Glomerular visceral epithelial cell (primary cell): ENCODE measurements at regions not wholly inside any gene's neighbourhood (a gene's known extent, or its start where the extent isn't known, plus 50 kb on each side); places are given as distances from the start of the nearest gene placed in this dataset.

Experiments
- DNase-seq: peaks from one replicate; pipeline ENCODE4 v3.0.0-alpha.2; 2016; ENCODE audit errors: extremely low spot score

DNA sequence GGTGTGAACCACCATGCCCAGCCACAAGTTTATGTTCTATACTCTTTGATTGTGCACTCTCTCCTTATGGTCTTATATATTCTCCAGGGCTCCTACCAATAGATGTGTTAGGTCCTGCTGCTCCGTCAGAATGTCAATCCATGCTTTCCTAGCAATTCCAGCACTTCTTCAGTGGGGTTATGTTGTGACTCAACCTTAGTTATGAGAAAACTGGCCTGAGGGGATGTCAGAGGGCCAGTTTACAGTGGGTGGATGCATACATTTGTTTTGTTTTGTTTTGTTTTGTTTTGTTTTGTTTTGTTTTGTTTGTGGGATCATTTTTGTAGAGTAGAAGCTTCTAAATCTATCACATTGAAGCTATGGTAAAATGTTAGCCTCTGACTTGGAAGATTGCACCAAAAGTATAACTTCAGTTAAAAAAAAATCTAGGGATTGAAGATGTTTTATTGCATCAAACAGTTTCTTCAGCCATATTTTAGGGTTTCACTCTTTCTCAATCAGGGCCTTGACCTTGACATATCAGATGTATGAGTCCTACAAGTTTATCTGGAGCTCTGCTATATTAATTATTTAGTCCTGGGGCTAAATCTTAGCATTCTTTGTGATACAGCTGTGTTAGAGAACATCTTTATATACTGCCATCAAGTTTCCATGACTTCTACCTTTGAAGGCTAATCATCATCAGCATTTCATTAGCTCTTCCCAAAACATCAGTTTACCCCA is 191.6 kb upstream of the CNTN5 start:
- no peak for DNase-seq

DNA sequence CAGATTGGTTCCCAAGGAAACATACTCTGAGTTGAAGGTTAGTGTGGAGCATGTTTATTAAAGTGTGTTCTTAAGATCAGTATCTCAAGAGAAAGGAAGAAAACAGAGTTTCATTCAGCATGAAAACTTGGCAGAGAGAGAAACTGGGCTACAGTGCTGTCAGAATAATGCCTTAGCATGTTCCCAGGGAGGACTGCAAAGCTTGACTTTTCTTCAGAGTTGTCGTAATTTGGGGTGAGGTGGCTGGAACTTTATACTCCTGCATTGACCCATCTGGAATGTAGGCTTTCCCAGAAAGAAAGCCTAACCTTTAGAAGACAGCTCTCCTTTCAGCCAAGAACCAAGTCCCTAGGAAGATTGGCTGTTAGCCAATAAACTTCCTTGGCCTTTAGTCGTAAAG is 190.8 kb upstream of the CNTN5 start:
- no peak for DNase-seq

DNA sequence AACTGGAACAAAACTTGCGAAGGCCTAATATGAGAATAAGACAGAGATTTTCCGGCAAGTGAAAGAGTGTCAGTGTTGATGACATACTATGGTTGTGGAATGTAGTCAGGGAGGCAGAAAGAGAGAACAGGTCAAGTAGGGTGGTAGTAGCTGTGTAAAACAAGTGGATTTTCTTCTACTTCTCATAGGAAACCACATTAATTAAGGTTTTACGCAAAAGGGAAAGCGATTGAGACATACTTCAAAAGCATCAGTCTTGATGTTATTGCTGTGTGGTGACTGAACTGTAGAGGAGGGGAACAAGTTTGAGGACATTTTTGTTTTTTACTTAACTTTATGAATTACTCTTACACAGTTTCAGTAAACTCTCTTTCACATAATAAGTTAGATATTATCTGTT is 186.0 kb upstream of the CNTN5 start:
- no peak for DNase-seq

DNA sequence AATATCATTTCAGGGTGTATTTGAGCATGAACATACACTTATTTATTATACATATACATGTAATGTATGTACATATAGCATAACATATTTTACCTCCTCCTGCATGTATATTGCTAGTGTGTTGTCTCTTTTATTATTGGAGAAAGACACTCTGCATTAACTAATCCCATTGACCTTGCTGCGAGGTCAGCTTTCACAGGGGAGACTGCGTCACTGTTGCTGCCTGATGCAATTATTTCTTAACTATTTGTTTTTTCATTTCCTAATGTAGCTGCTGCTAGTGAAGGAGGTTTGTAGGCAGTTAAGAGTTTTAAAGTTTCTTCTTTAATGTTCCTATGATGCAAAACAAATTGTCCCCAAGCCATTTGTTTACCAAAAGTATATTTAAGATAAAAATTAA is 185.4 kb upstream of the CNTN5 start:
- DNase-seq = no peak

DNA sequence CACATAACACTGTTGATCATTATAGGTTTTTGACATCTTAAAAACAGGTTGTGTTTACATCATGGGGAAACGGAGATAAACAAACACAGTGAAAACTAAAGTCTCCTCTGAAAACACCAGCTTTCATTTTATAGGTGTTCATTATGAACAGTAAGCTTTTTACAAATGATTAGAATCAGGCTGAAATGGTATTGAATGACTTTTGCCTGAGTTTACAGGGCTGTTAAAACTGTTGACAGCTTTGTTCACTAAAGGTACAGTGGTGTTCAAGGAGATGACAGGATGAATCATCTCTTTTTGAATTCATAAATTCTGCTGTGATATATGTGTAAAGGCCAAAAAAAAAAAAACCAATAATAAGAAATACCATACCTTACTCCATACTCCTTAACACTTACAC is 184.6 kb upstream of the CNTN5 start:
- DNase-seq = no peak

DNA sequence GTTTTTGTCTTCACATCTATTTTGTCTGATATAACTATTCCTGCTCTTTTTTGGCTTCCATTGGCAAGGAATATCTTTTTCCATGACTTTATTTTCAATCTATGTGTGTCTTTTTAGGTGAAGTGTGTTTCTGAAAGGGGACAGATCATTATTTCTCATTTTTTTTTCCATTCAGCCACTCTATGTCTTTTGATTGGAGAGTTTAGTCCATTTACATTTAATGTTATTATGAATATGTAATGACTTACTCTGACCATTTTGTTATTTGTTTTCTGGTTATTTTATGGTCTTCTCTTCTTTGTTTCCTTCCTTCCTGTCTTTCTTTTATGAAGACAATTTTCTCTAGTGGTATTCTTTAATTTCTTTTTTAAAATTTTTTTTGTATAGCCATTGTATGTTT is 178.6 kb upstream of the CNTN5 start:
- DNase-seq = no peak

DNA sequence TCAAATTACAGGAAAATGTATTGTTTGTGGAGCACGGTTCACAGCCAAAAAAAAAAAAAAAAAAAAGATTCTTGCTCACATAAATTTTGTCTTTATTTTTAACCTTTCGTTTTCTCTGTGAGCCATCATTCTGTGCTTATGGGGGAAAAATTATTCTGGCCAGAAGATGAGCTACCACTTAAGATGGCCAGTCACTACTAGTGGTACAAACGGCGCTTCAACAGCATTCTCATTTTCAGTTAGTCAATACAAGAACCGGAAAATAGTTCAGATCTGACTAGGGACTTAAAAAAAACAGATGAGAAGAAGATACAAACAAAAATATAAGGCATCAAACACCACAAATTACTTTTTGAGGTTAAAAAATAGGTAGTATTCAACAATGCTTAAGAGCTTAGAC is 158.6 kb upstream of the CNTN5 start:
- DNase-seq = no peak

DNA sequence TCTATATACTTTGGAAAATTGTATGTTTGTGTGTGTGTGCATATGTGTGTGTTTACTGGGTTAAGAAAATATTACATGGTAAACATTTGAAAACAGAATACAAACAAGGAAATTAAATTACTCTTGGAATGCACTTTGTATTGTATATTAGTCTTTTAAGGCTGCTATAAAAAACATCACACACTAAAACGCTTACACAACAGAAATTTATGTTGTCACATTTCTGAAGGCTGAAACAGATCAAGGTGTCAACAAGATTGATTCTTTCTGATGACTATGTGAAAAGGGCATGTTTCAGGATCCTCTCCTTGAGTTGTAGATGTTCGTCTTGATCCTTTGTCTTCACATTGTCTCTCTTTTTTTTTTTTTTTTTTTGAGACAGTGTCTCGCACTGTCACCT is 149.1 kb upstream of the CNTN5 start:
- no peak for DNase-seq

DNA sequence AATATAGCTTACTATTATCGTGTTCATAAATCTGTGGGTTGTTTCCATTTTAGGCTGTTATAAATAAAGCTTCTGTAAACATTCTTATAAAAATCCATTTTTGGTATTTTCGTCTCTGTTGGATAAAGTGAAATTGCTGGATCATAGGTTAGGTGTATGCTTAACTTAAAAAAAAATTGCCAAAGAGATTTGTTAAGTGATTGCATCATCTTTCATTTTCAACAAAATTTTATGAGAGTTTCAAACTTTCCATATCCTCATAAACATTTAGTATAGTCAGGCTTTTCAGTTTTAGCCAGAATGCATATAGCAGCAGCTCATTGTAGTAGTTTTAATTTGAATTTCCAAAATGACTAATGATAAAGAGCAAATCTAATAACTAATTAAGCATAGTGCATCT is 146.7 kb upstream of the CNTN5 start:
- no peak for DNase-seq

DNA sequence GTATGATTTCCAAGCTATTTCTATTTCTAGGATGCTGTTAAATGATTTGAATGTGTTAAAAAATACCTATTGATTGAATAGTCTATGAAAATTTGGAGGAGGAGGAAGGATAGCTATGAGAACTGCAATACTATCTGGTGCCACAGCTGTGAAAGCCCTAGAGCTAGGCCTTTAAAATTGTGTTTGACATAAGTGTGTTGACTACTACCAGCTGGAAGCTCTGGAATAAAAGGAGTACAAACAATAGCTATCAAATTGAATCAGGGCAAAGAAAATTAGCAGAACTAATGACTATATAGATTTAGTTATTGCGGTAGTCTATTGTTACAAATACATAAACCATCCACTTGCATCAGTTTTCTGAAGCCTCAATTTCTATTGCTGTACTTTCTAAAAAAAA is 124.8 kb upstream of the CNTN5 start:
- no peak for DNase-seq

DNA sequence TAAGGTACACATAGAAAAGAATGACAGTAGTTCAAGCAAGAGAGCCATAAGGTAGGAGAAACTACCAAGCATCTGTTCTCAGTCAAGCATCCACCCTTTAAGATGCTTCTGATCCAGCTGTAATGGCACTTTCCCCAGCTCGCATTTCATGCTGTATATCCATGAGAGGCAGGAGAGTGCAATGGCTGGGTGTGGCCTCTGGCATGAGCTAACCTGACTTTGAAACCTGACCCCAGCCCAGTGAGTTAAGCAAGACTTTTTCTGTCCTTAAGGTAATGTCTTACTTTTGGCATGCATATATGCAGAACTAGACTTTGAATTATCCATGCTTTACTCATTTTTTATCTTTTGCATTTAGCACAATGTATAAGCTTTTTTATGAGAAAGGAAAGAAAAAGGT is 79.8 kb upstream of the CNTN5 start:
- DNase-seq = peak; percentile 2

DNA sequence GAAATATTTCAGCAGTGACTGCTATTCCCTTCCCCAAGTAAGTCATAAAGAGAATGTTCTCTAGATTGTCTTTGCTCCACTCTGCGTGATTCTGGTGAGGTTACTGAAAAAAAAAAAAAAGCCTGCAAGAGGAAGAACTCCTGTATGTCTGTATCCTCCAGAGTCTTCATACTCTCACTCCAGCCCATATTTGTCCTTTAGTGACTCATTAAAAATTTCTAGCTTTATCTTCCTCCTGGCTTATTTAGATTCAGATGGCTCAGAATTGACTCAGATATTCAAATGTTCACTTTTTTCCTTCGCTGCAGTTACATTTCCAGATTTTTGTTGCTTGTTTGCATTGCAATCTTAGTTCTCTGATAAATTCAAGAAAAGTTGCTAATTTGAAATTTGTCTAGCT is 76.3 kb upstream of the CNTN5 start:
- DNase-seq = no peak

DNA sequence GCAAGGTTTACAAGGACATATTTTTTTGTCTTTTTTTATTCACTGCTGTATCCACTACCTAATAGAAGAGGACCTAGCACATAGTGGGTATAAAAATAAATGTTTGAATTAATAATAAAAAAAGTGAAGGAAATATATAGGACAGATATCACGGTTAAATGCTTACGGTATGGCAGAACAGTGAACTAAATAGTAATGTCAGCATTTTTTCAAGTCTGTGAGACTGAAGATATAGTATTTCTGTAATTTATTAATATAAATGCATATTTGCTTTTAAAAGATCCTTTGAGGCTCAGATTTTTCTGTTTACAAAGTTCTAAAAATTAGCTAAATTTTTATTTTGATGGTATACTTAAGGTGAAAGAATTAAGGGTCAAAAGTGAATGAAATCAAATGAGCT is 68.6 kb upstream of the CNTN5 start:
- DNase-seq = no peak

DNA sequence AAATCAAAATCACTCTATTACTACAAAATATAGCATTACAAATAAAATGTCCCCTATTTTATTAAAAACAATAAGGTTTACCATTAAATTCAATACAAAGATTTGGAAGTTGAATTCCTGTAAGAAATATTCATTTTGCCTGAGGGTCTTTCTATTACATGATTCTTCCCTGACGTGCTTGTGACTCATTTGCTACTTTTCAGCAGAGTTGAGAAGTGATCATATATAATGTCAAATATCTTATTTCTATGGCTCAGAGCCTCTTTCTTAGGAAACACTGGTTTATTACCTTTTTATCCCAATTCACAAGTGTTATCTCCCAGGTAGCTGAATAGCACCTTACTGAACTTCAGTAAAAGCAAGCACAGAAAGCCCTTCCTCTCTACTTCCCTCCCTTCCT is 65.2 kb upstream of the CNTN5 start:
- DNase-seq = no peak

DNA sequence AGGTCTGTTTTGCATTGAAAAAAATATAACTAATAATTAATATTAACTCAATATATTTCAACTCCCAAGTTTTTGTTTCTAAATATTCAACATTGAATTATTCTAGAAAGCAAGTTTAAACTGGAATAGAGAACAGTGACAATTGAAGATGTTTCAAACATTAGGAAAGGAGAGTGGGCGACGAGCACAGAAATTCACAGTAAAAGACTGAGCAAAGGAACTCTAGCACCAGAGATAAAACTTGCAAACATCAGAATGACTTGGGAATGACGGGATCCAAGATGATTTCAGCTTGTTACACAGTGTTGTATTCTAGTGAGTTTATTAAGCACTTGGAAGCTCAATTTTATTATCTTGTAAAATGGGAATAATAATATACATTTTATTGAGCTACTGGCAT is 56.6 kb upstream of the CNTN5 start:
- DNase-seq = no peak

DNA sequence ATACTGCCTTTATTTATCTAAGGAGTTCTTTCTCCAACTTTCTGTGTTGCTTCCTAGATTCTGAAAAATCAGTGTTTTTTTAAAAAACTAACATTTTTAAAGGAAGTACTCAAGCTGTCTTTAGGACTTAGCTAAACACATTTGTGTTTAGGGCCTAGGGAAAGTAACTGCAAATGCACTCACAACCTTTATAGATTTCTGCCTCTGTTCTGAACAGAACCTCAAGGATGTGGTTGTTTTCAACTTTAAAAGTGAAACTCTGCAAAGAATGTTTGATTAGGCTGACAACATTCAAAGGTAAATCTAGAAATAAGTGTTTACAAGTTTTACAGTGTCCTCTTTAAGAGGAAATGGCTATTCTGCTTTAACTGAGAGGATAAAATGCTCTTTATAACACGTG is 55.4 kb upstream of the CNTN5 start:
- no peak for DNase-seq

DNA sequence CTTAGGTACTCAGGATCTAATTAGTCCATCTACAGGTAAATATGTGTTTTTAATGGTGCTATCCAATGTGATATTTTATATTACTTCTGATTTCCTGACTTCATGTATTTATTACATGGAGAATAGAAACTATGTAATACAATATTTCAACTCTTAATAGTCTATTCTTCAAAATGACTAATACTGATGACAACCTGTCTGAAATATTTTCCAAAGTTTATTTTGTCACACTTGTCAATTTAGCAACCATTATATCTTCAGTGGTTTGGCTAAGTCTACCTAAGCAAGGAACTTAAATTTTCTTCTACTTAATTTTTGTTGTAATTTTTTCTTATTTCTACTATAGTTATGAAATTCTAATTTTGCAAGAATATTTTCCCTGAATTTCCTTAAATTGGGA is 55.0 kb upstream of the CNTN5 start:
- no peak for DNase-seq

DNA sequence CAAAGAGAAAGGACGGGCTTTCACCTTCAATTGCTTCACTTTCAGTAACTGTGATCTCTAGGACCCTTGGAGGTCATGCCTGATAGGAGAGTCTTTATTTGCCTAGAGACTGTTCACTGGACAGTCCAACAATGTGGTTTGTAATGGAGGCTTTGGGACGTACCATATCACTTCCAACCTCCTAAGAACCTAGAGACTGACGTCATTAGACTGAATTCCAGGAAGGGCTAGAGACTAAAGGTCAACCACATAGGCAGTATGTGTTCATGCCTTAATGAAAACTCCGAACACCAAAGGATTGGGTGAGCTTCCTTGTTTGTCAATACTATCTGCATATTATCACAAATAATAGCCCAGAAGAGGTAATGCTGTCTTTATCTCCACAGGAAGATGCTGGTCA is 53.7 kb upstream of the CNTN5 start:
- DNase-seq = no peak
